ENCODE measurements at regions not wholly inside any gene's neighbourhood (a gene's known extent, or its start where the extent isn't known, plus 50 kb on each side); places are given as distances from the start of the nearest gene placed in this dataset.

GRCh38 chrX:121298499-121298898, 251.1 kb downstream of the GLUD2 start (continued):
- TF ChIP-seq KDM5A (IDR thresholded peaks at IDR 0.05) (no peak), JUN (IDR thresholded peaks at IDR 0.05) (no peak), BCL3 (IDR thresholded peaks at IDR 0.05) (no peak), ZFP36 (IDR thresholded peaks at IDR 0.05; ENCODE audit: borderline replicate concordance, partially characterized antibody) (no peak), HDAC2 (IDR thresholded peaks at IDR 0.05) (no peak)

- FAIRE-seq (peak; percentile 81), DNase-seq (ENCODE audit: low read depth in 1 of 2, low spot score in 1 of 2) (no peak), ATAC-seq (no peak)
- no peak overlapping the region for H3K4me2 ChIP-seq
- TF ChIP-seq REST (IDR thresholded peaks at IDR 0.05) = no peak
- TF ChIP-seq HES2 (IDR thresholded peaks at IDR 0.05) = no peak
- TF ChIP-seq NFE2L2 (conservative IDR thresholded peaks at IDR 0.05; ENCODE audit: low read length) = no peak
- TF ChIP-seq POLR2A (IDR thresholded peaks at IDR 0.05; ENCODE audit: low read length) = no peak
- no peak for TF ChIP-seq NR3C1 (IDR thresholded peaks at IDR 0.05)
- TF ChIP-seq HOXB5 (CRISPR knock-in tag; IDR thresholded peaks at IDR 0.05) = no peak
- no peak for TF ChIP-seq RFX5 (IDR thresholded peaks at IDR 0.05)
- no peak for TF ChIP-seq E2F6 (IDR thresholded peaks at IDR 0.05; ENCODE audit: borderline replicate concordance, low read depth)
- no peak for TF ChIP-seq KDM5A (IDR thresholded peaks at IDR 0.05)
- no peak for TF ChIP-seq ZC3H11A (IDR thresholded peaks at IDR 0.05)
- TF ChIP-seq ZSCAN20 (CRISPR knock-in tag; IDR thresholded peaks at IDR 0.05) = no peak
- no peak for TF ChIP-seq RCOR1 (IDR thresholded peaks at IDR 0.05; ENCODE audit: low read depth, low read length)
- TF ChIP-seq JUNB (IDR thresholded peaks at IDR 0.05) = no peak
- TF ChIP-seq TP53 (CRISPR knock-in tag; IDR thresholded peaks at IDR 0.05) = no peak
- TF ChIP-seq RARB (CRISPR knock-in tag; IDR thresholded peaks at IDR 0.05) = no peak
- 53% methylated on average over 2 of the region's 2 CpGs for WGBS (ENCODE audit: missing lambda C conversion rate)
- no peak overlapping the region for H3K27ac ChIP-seq
- no peak overlapping the region for H3K4me3 ChIP-seq
- no peaks in the 10 kb centered on the region for H3K9me3 ChIP-seq
- H3K4me1 ChIP-seq = no peaks in the 10 kb centered on the region
- ChIA-PET POLR2A (no interaction called here), CTCF (no interaction called here)
Measured at GRCh38 chrX:121301356-121301755, 253.9 kb downstream of the GLUD2 start.

GRCh38 chrX:121301822-121302221, 254.4 kb downstream of the GLUD2 start:
- POLR2A ChIA-PET = no interaction called here
- WGBS (ENCODE audit: missing lambda C conversion rate) = 84% methylated on average over 1 of the region's 1 CpG
- CTCF ChIA-PET = no interaction called here
- FAIRE-seq (no peak), ATAC-seq (no peak), DNase-seq (ENCODE audit: low read depth in 1 of 2, low spot score in 1 of 2) (no peak)
- Histone ChIP-seq H3K4me2 (no peak overlapping the region), H3K4me3 (no peak overlapping the region), H3K4me1 (no peaks in the 10 kb centered on the region), H3K9me3 (no peaks in the 10 kb centered on the region), H3K27ac (no peak overlapping the region)
- TF ChIP-seq MAZ (IDR thresholded peaks at IDR 0.05; ENCODE audit: borderline replicate concordance, low read depth, low read length) (no peak), HDAC2 (IDR thresholded peaks at IDR 0.05) (no peak), RFX5 (IDR thresholded peaks at IDR 0.05) (no peak), JUNB (IDR thresholded peaks at IDR 0.05) (no peak), ZNF302 (CRISPR knock-in tag; IDR thresholded peaks at IDR 0.05) (no peak), MYC (IDR thresholded peaks at IDR 0.05; ENCODE audit: borderline replicate concordance, low read length) (no peak), TFCP2L1 (CRISPR knock-in tag; IDR thresholded peaks at IDR 0.05) (no peak), PBX3 (IDR thresholded peaks at IDR 0.05) (no peak), ZFP36 (IDR thresholded peaks at IDR 0.05; ENCODE audit: borderline replicate concordance, partially characterized antibody) (no peak), NR3C1 (IDR thresholded peaks at IDR 0.05) (no peak), JUN (IDR thresholded peaks at IDR 0.05) (no peak), MAFK (IDR thresholded peaks at IDR 0.05; ENCODE audit: partially characterized antibody) (no peak)
